Activated naive CD8-positive, alpha-beta T cell treated with anti-CD3 and anti-CD28 coated beads, Interleukin-2, amount 10 ng/mL, durations not matched to agents 7 days and 5 days (primary cell): ENCODE measurements at regions not wholly inside any gene's neighbourhood (a gene's known extent, or its start where the extent isn't known, plus 50 kb on each side); places are given as distances from the start of the nearest gene placed in this dataset.
"Not testable (repeated sequence)": the region's sequence is repeated elsewhere in the genome, so short reads cannot be mapped to it uniquely, and the experiment has no call there.

Source experiments
- ATAC-seq: fragments of 150-1000 bp; cut with Tn5 transposase; one replicate; pipeline ENCODE4 v1.10.0; 2021; ENCODE audit warnings: low read depth, moderate library complexity
- POLR2A ChIA-PET: fragments of 350-600 bp; sonication (Branson Sonifier 250); formaldehyde crosslinking; loops from one replicate; lab custom pipeline; 2021; ENCODE audit warnings: antibody characterized with exemption; lab: Charles Lee
- DNase-seq: peaks from one replicate; pipeline ENCODE4 v3.0.0; 2021
- H3K27ac Mint-ChIP-seq: one replicate; pipeline ENCODE4 v1.8.0; 2022; ENCODE audit warnings: mild to moderate bottlenecking, mixed read lengths
- H3K27me3 Mint-ChIP-seq: one replicate; pipeline ENCODE4 v1.8.0; 2022; ENCODE audit warnings: mild to moderate bottlenecking, moderate library complexity, mixed read lengths
- H3K36me3 Mint-ChIP-seq: one replicate; pipeline ENCODE4 v1.8.0; 2021; ENCODE audit warnings: mild to moderate bottlenecking, mixed read lengths
- H3K4me1 Mint-ChIP-seq: one replicate; pipeline ENCODE4 v1.8.0; 2021; ENCODE audit warnings: mixed read lengths
- H3K4me3 Mint-ChIP-seq: one replicate; pipeline ENCODE4 v1.8.0; 2022; ENCODE audit warnings: mild to moderate bottlenecking, moderate library complexity, mixed read lengths
- H3K9me3 Mint-ChIP-seq: one replicate; pipeline ENCODE4 v1.8.0; 2021; ENCODE audit warnings: mixed read lengths

GRCh38 chr1:194705123-194705854 lies 1518.9 kb upstream of the B3GALT2 start:
- Mint-ChIP-seq H3K4me3 (no peak overlapping the region), H3K9me3 (no peaks in the 10 kb centered on the region), H3K36me3 (no peaks in the 10 kb centered on the region), H3K27ac (no peak overlapping the region), H3K27me3 (no peaks in the 10 kb centered on the region), H3K4me1 (no peaks in the 10 kb centered on the region)
- no peak for DNase-seq
- no peak for ATAC-seq
- POLR2A ChIA-PET = no interaction called here

- Mint-ChIP-seq H3K27ac (no peak overlapping the region), H3K27me3 (no peaks in the 10 kb centered on the region), H3K36me3 (no peaks in the 10 kb centered on the region), H3K4me1 (no peaks in the 10 kb centered on the region), H3K4me3 (no peak overlapping the region), H3K9me3 (no peaks in the 10 kb centered on the region)
- POLR2A ChIA-PET = no interaction called here
- no peak for ATAC-seq
- DNase-seq = no peak
Observed at GRCh38 chr1:194698908-194699318, 1512.5 kb upstream of the B3GALT2 start.

- Mint-ChIP-seq H3K9me3 (no peaks in the 10 kb centered on the region), H3K36me3 (no peaks in the 10 kb centered on the region), H3K27ac (no peak overlapping the region), H3K27me3 (no peaks in the 10 kb centered on the region), H3K4me3 (no peak overlapping the region), H3K4me1 (no peaks in the 10 kb centered on the region)
- DNase-seq (no peak), ATAC-seq (no peak)
- POLR2A ChIA-PET = no interaction called here
Observed at GRCh38 chr1:194693244-194693643, 1506.8 kb upstream of the B3GALT2 start.

- DNase-seq (no peak), ATAC-seq (no peak)
- Mint-ChIP-seq H3K4me1 (no peaks in the 10 kb centered on the region), H3K27ac (no peak overlapping the region), H3K9me3 (no peaks in the 10 kb centered on the region), H3K4me3 (no peak overlapping the region), H3K27me3 (no peaks in the 10 kb centered on the region), H3K36me3 (no peaks in the 10 kb centered on the region)
- POLR2A ChIA-PET = no interaction called here
Observed at GRCh38 chr1:194684636-194685035, 1498.2 kb upstream of the B3GALT2 start.

GRCh38 chr1:194658090-194658439 lies 1471.7 kb upstream of the B3GALT2 start:
- Mint-ChIP-seq H3K9me3 (no peaks in the 10 kb centered on the region), H3K4me3 (no peak overlapping the region), H3K36me3 (no peaks in the 10 kb centered on the region)

GRCh38 chr1:194654956-194655355 lies 1468.5 kb upstream of the B3GALT2 start:
- no peak for ATAC-seq
- Mint-ChIP-seq H3K4me3 (no peak overlapping the region), H3K36me3 (no peaks in the 10 kb centered on the region), H3K27ac (no peak overlapping the region), H3K27me3 (no peaks in the 10 kb centered on the region), H3K9me3 (no peaks in the 10 kb centered on the region), H3K4me1 (no peaks in the 10 kb centered on the region)
- POLR2A ChIA-PET = no interaction called here
- no peak for DNase-seq

More at GRCh38 chr1:194658090-194658439, 1471.7 kb upstream of the B3GALT2 start:
- H3K4me1 Mint-ChIP-seq = no peaks in the 10 kb centered on the region
- no peak overlapping the region for H3K27ac Mint-ChIP-seq
- no peaks in the 10 kb centered on the region for H3K27me3 Mint-ChIP-seq
- POLR2A ChIA-PET = no interaction called here
- DNase-seq (no peak), ATAC-seq (no peak)

GRCh38 chr1:194653385-194653784 lies 1467.0 kb upstream of the B3GALT2 start:
- no peaks in the 10 kb centered on the region for H3K9me3 Mint-ChIP-seq
- POLR2A ChIA-PET = no interaction called here
- H3K27ac Mint-ChIP-seq = no peak overlapping the region
- no peak for DNase-seq
- no peak for ATAC-seq
- no peaks in the 10 kb centered on the region for H3K36me3 Mint-ChIP-seq
- no peaks in the 10 kb centered on the region for H3K4me1 Mint-ChIP-seq
- no peaks in the 10 kb centered on the region for H3K27me3 Mint-ChIP-seq
- H3K4me3 Mint-ChIP-seq = no peak overlapping the region

- Mint-ChIP-seq H3K9me3 (no peaks in the 10 kb centered on the region), H3K27me3 (no peaks in the 10 kb centered on the region), H3K27ac (no peak overlapping the region), H3K4me1 (no peaks in the 10 kb centered on the region), H3K4me3 (no peak overlapping the region), H3K36me3 (no peaks in the 10 kb centered on the region)
- DNase-seq = no peak
- POLR2A ChIA-PET = no interaction called here
- no peak for ATAC-seq
Observed at GRCh38 chr1:194647118-194647517, 1460.7 kb upstream of the B3GALT2 start.

GRCh38 chr1:194644528-194644927 lies 1458.1 kb upstream of the B3GALT2 start:
- no peak for ATAC-seq
- no peaks in the 10 kb centered on the region for H3K4me1 Mint-ChIP-seq
- no peaks in the 10 kb centered on the region for H3K36me3 Mint-ChIP-seq
- DNase-seq = no peak
- no peaks in the 10 kb centered on the region for H3K27me3 Mint-ChIP-seq
- POLR2A ChIA-PET = no interaction called here
- peaks cover 1% of the 10 kb centered on the region for H3K9me3 Mint-ChIP-seq
- no peak overlapping the region for H3K4me3 Mint-ChIP-seq
- no peak overlapping the region for H3K27ac Mint-ChIP-seq

- Mint-ChIP-seq H3K4me1 (no peaks in the 10 kb centered on the region), H3K27ac (no peak overlapping the region), H3K9me3 (peaks cover 1% of the 10 kb centered on the region), H3K36me3 (no peaks in the 10 kb centered on the region), H3K4me3 (no peak overlapping the region), H3K27me3 (no peaks in the 10 kb centered on the region)
- POLR2A ChIA-PET = no interaction called here
- DNase-seq = no peak
- no peak for ATAC-seq
Observed at GRCh38 chr1:194640322-194640721, 1453.9 kb upstream of the B3GALT2 start.

- DNase-seq = no peak
- H3K36me3 Mint-ChIP-seq = no peaks in the 10 kb centered on the region
- POLR2A ChIA-PET = no interaction called here
- H3K27me3 Mint-ChIP-seq = no peaks in the 10 kb centered on the region
- H3K4me1 Mint-ChIP-seq = no peaks in the 10 kb centered on the region
- no peak overlapping the region for H3K27ac Mint-ChIP-seq
- peaks cover 2% of the 10 kb centered on the region for H3K9me3 Mint-ChIP-seq
- no peak overlapping the region for H3K4me3 Mint-ChIP-seq
- ATAC-seq = no peak
Observed at GRCh38 chr1:194629011-194629410, 1442.6 kb upstream of the B3GALT2 start.

GRCh38 chr1:194624833-194625232 lies 1438.4 kb upstream of the B3GALT2 start:
- DNase-seq (no peak), ATAC-seq (no peak)
- peaks cover 2% of the 10 kb centered on the region for H3K9me3 Mint-ChIP-seq
- no peaks in the 10 kb centered on the region for H3K4me1 Mint-ChIP-seq
- H3K36me3 Mint-ChIP-seq = no peaks in the 10 kb centered on the region
- H3K4me3 Mint-ChIP-seq = no peak overlapping the region
- H3K27me3 Mint-ChIP-seq = no peaks in the 10 kb centered on the region
- no peak overlapping the region for H3K27ac Mint-ChIP-seq
- POLR2A ChIA-PET = no interaction called here

- Mint-ChIP-seq H3K27me3 (no peaks in the 10 kb centered on the region), H3K27ac (no peak overlapping the region), H3K36me3 (no peaks in the 10 kb centered on the region), H3K9me3 (no peaks in the 10 kb centered on the region), H3K4me1 (no peaks in the 10 kb centered on the region), H3K4me3 (no peak overlapping the region)
- POLR2A ChIA-PET = no interaction called here
- no peak for DNase-seq
- no peak for ATAC-seq
Observed at GRCh38 chr1:194618101-194618500, 1431.7 kb upstream of the B3GALT2 start.

GRCh38 chr1:194617272-194617671 lies 1430.9 kb upstream of the B3GALT2 start:
- H3K27ac Mint-ChIP-seq, H3K4me1 Mint-ChIP-seq, H3K4me3 Mint-ChIP-seq, POLR2A ChIA-PET, H3K27me3 Mint-ChIP-seq, DNase-seq, H3K9me3 Mint-ChIP-seq, ATAC-seq, H3K36me3 Mint-ChIP-seq: not testable (repeated sequence)

GRCh38 chr1:194616835-194617234 lies 1430.4 kb upstream of the B3GALT2 start:
- POLR2A ChIA-PET = no interaction called here

More at GRCh38 chr1:194616835-194617234, 1430.4 kb upstream of the B3GALT2 start:
- Mint-ChIP-seq H3K27me3 (no peaks in the 10 kb centered on the region), H3K4me1 (no peaks in the 10 kb centered on the region), H3K4me3 (no peak overlapping the region), H3K36me3 (no peaks in the 10 kb centered on the region), H3K9me3 (no peaks in the 10 kb centered on the region), H3K27ac (no peak overlapping the region)
- DNase-seq (no peak), ATAC-seq (no peak)
